NOMO-1 treated with DMSO at 0.1 percent for 48 hours (cell line): ENCODE measurements at regions not wholly inside any gene's neighbourhood (a gene's known extent, or its start where the extent isn't known, plus 50 kb on each side); places are given as distances from the start of the nearest gene placed in this dataset.
A peak's percentile ranks its signal among the peaks of the same experiment; 100 is the strongest.

Source experiments
- DNase-seq: peaks from one replicate; lab custom pipeline; 2025; ENCODE audit not compliant: unreplicated experiment; lab: John Stamatoyannopoulos, UW

GRCh38 chr13:95494082-95494681, 58.3 kb upstream of the CLDN10 start:
- peak; percentile 46 for DNase-seq

DNA sequence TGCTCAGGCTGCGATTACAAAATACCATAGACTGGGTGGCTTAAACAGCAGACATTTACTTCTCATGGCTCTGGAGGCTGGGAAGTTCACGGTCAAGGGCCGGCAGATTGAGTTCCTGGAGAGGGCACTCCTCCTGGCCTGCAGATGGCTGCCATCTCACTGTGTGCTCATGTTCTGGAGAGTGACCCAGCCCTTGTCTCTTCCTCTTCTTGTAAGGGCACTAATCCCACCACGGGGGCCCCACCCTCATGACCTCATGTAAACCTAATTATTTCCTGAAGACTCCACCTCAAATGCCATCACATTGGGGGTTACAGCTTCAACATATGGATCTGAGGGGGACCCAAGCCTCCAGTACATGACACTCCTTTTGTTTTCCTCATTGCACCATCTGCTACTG, 56.0 kb upstream of the CLDN10 start:
- DNase-seq, result no peak

DNA sequence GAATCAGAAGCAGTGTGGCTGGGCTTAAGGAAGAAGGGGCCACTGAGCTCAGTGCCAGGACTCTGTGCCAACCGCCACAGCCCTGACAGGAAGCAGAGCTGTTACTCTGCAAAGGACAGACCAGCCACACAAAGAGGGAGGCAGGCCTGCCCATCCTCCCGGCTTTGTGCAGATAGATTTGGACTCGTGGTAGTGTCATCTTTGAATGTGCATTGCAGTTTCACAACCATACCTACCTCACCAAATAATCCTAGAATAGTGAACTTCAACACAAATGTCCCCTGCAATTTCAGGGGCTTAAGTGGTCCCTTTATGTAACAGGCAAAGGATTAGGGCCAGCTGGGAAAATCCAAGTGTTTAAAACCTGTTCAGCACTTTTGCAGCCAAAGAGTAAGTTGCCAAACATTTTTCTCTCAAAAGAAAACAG, 55.1 kb upstream of the CLDN10 start:
- DNase-seq, result no peak

- DNase-seq, result no peak
These were observed 53.6 kb upstream of the CLDN10 start for GRCh38 chr13:95498886-95499285.

DNA sequence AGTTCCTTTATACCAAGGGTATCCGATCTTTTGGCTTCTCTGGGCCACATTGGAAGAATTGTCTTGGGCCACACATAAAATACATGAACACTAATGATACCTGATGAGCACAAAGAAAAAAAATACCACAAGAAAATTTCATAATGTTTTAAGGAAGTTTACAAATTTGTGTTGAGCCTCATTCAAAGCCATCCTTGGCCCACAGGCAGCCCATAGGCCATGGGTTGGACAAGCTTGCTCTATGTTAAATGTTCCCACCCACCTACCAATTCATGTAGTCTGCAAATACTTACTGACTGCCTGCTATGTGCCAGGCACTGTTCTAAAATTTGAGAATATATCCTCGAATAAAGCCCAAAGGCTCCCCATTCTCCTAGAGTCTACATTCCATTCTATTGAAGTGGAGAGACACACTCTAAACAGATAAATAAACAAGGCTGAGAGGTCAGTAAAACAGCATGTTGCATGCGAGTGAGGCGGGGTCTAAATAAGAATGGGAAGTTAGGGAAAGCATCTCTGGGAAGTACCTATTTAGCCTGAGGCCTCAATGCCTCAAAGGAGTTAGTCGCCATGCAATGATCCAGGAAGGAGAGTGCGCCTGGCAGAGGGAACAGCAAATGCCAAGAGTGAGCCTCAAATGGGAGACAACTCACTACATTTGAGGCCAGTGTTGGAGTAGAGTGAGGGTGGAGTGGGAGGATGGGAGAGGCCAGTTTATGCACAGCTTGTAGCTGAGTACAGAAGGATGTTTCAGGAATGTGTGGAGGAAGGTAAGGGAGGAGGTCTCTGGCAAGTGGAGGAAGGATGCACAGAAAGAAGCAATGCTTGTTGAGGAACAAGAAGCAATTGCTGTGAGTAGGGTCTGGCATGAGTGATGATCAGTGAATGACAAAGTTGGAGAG, 52.5 kb upstream of the CLDN10 start:
- DNase-seq, result peak; percentile 37

DNA sequence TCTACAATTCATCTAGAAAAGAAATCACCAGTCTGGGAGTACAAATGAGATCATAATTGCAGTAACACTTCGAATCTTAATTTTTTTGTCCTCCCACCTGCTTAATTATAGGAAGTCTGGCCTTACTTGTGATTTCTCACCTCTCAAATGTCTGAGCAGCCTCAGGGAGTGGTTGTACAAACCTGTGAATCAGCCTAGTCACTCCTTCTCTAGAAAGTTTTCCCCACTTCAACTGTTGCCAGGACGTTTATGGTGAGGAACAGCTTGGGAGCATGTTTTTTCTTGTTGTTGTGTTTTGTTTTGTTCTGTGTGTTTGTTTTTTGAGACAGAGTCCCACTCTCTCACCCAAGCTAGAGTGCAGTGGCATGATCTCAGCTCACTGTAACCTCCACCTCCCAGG, 50.3 kb upstream of the CLDN10 start:
- DNase-seq, result no peak
